ENCODE measurements at regions not wholly inside any gene's neighbourhood (a gene's known extent, or its start where the extent isn't known, plus 50 kb on each side); places are given as distances from the start of the nearest gene placed in this dataset.

DNA sequence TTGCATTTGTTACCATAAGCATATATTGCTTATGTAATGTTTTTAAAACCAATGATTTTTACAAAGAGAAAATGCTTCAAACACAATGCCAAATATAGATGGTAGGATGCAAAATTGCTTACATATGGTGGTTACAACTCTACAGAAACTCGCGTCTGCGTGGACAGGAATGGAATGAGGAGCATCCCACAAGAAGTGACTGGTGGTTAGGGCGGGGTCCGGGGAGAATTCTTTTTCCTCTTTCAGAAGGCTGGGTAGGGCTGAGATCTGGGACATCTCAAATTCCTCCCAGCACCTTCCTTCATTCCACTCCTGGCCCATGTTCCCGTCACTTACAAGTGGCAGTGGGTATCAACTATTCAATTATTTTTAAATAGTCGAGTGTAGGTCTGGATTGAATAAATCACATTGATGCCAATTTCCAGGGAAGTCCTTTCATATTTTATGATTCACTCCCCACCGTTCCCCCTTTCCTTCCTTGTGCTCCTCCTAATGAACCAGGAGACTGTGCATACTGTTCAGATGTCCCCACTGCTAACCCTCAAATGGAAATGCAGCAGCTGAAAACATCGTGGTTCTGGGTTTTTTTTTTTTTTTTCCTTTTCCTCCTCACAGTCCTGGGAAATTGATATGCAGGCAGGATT, 174.5 kb upstream of the POU3F1 start:
- TF ChIP-seq CTCF (conservative IDR thresholded peaks at IDR 0.05) = no peak
- no peak for TF ChIP-seq ZFX (IDR thresholded peaks at IDR 0.05)
